Activated naive CD4-positive, alpha-beta T cell treated with anti-CD3 and anti-CD28 coated beads, Interleukin-2, amount 10 ng/mL, durations not matched to agents 7 days and 5 days (primary cell): ENCODE measurements at regions not wholly inside any gene's neighbourhood (a gene's known extent, or its start where the extent isn't known, plus 50 kb on each side); places are given as distances from the start of the nearest gene placed in this dataset.
A peak's percentile ranks its signal among the peaks of the same experiment; 100 is the strongest.
"Not testable (repeated sequence)": the region's sequence is repeated elsewhere in the genome, so short reads cannot be mapped to it uniquely, and the experiment has no call there.

ENCODE experiments used
- CTCF ChIA-PET: fragments of 350-600 bp; sonication (Branson Sonifier 250); formaldehyde crosslinking; loops from one replicate; lab custom pipeline; 2021; ENCODE audit warnings: antibody characterized with exemption; lab: Charles Lee
- DNase-seq: peaks from one replicate; pipeline ENCODE4 v3.0.0-alpha.2; 2020
- H3K27ac Mint-ChIP-seq: one replicate; pipeline ENCODE4 v1.8.0; 2021; ENCODE audit warnings: mild to moderate bottlenecking, moderate library complexity, mixed read lengths
- H3K27me3 Mint-ChIP-seq: one replicate; pipeline ENCODE4 v1.8.0; 2021; ENCODE audit warnings: mild to moderate bottlenecking, mixed read lengths
- H3K36me3 Mint-ChIP-seq: one replicate; pipeline ENCODE4 v1.8.0; 2021; ENCODE audit warnings: mixed read lengths
- H3K4me1 Mint-ChIP-seq: one replicate; pipeline ENCODE4 v1.8.0; 2021; ENCODE audit warnings: mixed read lengths
- H3K4me3 Mint-ChIP-seq: one replicate; pipeline ENCODE4 v1.8.0; 2021; ENCODE audit warnings: mild to moderate bottlenecking, moderate library complexity, mixed read lengths
- H3K9me3 Mint-ChIP-seq: one replicate; pipeline ENCODE4 v1.8.0; 2021; ENCODE audit warnings: mixed read lengths

DNA sequence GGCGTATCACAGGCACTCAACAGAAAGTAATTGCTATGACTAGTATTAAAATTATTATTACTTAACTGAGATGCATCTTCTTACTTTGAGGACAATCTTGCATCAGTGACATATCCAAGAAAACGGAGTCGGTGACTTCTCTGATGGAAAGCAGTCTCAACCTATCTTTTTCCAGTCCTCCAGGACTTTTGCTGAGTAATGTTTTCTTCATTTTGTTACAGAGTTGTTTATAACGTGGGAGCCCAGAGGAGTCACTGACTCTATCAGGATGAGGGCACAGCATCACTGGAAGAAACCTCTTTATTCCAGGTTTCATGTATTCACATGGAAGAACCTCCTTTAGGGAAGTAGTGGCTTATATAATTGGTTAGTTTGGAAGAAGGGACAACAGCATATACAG is 51.5 kb upstream of the MELK start:
- Mint-ChIP-seq H3K4me3 (no peak overlapping the region), H3K9me3 (no peaks in the 10 kb centered on the region), H3K27me3 (peaks cover 4% of the 10 kb centered on the region), H3K27ac (no peak overlapping the region), H3K4me1 (no peaks in the 10 kb centered on the region), H3K36me3 (no peaks in the 10 kb centered on the region)
- DNase-seq: no peak
- CTCF ChIA-PET: no interaction called here

DNA sequence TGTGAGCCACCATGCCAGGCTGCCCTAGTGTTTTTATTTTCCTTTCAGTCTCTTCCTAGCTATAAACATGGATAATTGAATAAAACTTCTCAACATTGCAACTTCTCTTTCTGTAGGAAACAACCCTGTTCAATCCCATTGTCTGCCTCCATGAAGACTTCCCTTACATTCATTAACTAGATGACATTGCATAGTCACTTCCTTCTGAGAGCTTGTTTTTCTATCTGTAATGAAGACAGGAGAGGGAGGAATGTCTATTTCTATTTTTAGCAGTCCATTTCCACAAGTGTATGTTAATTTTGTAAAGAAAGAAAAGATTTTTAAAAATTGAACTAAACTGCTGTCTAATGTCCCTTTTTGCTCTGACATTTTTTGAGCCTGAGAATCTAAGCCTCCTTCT is 55.6 kb upstream of the MELK start:
- Mint-ChIP-seq H3K4me1 (no peaks in the 10 kb centered on the region), H3K27ac (no peak overlapping the region), H3K9me3 (no peaks in the 10 kb centered on the region), H3K27me3 (peaks cover 13% of the 10 kb centered on the region), H3K4me3 (no peak overlapping the region), H3K36me3 (no peaks in the 10 kb centered on the region)
- DNase-seq: no peak
- CTCF ChIA-PET: interaction anchor here (1.0 kb wide), 1 partner anchor 110 kb away, joined by 4 read pairs; no protein-coding TSS in a partner anchor

DNA sequence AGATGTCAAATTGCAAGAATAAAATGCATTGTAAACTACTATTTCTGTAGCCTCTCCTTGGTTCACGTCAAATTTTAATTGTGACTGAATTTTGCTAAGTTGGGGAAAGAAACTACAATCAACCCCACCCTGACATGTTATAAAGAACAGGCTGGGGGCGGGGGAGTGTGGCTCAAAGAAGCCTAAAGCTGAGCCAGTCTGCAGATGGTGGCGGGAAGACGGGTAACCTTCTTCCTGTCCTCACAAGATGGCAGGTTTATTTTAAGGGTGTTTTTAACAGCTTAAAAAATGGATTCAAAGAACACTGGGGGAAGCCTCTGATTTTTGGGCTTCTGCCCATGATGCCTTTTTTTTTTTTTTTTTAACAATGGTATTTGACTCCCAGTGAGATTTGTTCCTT is 68.5 kb upstream of the MELK start:
- H3K27ac Mint-ChIP-seq: peak overlapping the region; percentile 68
- peaks cover 18% of the 10 kb centered on the region for H3K27me3 Mint-ChIP-seq
- peaks cover 30% of the 10 kb centered on the region for H3K4me1 Mint-ChIP-seq
- peaks cover 1% of the 10 kb centered on the region for H3K36me3 Mint-ChIP-seq
- H3K9me3 Mint-ChIP-seq: no peaks in the 10 kb centered on the region
- DNase-seq: peak; percentile 48
- H3K4me3 Mint-ChIP-seq: no peak overlapping the region
- CTCF ChIA-PET: interaction anchor here (1.0 kb wide), 1 partner anchor 29 kb away, joined by 3 read pairs; no protein-coding TSS in a partner anchor

DNA sequence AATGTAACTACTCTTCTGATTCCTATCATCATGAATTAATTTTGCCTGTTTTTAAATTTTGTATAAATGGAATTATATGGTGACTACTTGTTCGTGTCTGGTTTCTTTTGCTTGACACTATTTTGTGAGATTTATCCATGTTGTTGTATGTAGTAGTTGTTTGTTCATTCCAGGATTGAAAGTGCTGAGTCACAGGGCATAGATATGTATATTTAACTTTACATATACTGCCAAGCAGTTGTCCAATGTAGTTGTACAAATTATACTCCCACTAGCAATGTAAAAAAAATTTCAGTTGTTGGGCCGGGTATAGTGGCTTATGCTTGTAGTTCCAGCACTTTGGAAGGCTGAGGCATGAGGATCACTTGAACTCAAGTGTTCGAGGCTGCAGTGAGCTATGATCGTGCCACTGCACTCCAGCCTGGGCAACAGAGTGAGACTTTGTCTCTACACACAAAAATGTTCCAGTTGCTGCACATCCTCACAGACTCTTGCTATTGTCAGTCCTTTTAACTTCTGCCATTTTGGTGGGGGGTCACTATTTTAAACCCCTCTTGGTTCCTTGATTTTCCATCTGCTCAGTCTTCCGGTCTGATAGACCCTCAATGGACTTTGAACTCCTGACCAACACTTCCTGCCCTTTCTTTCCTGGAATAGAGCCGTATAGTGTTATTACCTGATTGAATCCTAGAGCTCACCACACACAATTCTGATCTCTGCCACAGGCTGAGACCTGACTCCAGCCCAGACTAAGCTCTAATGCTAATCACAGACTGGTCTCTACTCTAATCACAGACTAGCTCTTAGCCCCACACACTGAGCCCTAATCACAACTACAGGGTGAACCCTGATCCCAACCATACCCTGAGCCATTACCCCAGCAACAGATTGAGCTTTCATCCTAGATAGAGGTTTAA is 69.3 kb upstream of the MELK start:
- no peak for DNase-seq
- H3K27ac Mint-ChIP-seq: peak overlapping the region; percentile 68
- CTCF ChIA-PET: interaction anchor here (1.0 to 1.1 kb wide), 2 partner anchors 11 to 28 kb away, joined by 3 to 6 read pairs; no protein-coding TSS in a partner anchor
- peaks cover 12% of the 10 kb centered on the region for H3K27me3 Mint-ChIP-seq
- no peaks in the 10 kb centered on the region for H3K9me3 Mint-ChIP-seq
- H3K4me1 Mint-ChIP-seq: peaks cover 30% of the 10 kb centered on the region
- no peak overlapping the region for H3K4me3 Mint-ChIP-seq
- peaks cover 1% of the 10 kb centered on the region for H3K36me3 Mint-ChIP-seq

DNA sequence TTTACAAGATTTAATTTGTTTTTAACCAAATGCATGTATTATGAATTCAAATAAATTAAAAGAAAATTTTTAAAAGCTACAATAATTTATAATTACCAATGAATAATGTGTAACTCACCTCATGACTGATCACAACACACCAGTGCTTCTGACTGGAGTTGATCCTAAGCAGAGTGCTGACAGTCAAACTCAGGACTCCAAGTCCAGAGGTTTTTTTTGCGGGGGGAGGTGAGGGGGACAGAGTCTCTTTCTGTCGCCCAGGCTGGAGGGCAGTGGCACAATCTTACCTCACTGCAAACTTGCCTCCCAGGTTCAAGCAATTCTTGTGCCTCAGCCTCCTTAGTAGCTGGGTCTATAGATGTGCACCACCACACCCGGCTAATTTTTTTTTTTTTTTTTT is 71.0 kb upstream of the MELK start:
- Mint-ChIP-seq H3K27ac (no peak overlapping the region), H3K36me3 (peaks cover 1% of the 10 kb centered on the region), H3K9me3 (no peaks in the 10 kb centered on the region), H3K4me3 (no peak overlapping the region), H3K27me3 (no peaks in the 10 kb centered on the region), H3K4me1 (peaks cover 30% of the 10 kb centered on the region)
- CTCF ChIA-PET: no interaction called here
- DNase-seq: no peak

DNA sequence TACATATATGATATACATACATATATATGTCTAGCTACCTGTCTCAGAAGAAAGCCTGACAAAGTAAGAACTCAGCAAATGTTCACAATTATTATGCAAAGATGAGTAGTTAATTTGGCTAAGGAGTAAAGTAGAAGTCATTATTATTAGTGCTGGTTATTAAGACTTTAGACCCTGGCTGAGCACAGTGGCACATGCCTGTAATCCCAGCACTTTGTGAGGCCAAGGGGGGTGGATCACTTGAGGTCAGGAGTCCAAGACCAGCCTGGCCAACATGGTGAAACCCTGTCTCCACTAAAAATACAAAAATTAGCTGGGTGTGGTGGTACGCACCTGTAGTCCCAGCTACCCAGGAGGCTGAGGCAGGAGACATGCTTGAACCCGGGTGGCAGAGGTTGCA is 71.8 kb upstream of the MELK start:
- DNase-seq, H3K4me3 Mint-ChIP-seq, H3K9me3 Mint-ChIP-seq, CTCF ChIA-PET, H3K27me3 Mint-ChIP-seq, H3K36me3 Mint-ChIP-seq: not testable (repeated sequence)
- Mint-ChIP-seq H3K27ac (peak overlapping the region; percentile 19), H3K4me1 (peaks cover 30% of the 10 kb centered on the region)

DNA sequence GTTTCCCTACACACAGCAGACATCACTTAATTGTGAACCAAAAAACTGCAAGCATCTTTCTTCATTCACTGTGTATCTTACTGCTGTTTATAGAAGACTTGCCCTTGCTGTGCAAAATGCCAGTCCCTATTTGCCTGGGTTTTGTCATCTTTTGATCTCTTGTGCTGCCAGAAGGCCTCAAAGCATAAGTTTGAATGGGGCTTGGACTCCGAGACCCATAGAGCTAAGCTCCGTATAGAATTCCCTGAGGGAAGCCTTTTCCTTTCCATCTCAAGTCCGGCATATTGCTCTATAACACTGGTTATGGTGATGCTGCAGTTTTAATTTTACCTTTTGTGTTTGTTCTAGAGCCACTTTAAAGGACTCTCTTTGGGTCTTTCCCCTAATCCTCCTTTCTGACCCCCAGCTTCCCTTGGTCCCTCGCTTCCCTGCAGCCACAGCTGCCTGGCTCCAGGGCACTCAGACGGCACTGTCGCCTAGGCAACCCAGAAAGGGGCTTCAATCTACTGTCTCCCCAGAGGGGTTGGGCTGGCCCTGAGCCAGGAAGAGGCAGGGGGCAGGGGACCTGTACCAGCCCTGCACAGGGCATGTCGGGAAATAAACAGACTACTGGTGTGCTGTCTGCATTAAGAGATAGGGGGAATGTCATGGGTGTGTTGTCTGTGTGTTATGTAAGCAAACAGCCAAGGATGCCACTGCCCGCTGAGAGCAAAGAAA is 73.4 kb upstream of the MELK start:
- Mint-ChIP-seq H3K36me3 (peaks cover 1% of the 10 kb centered on the region), H3K9me3 (no peaks in the 10 kb centered on the region), H3K4me3 (no peak overlapping the region), H3K27me3 (no peaks in the 10 kb centered on the region), H3K27ac (no peak overlapping the region), H3K4me1 (peaks cover 37% of the 10 kb centered on the region)
- CTCF ChIA-PET: no interaction called here
- no peak for DNase-seq

DNA sequence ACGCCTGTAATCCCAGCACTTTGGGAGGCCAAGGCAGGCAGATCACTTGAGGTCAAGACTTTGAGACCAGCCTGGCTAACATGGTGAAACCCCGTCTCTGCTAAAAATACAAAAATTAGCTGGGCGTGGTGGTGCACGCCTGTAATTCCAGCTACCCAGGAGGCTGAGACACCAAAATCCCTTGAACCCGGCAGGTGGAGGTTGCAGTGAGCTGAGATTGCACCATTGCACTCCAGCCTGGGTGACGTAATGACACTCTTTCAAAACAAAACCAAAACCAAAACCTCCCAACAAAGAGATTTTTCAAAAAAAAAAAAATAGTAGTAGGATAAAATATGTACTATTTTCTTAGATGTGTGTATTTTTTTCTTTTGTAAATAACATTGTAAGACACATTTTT is 79.1 kb upstream of the MELK start:
- peak overlapping the region; percentile 60 for H3K4me3 Mint-ChIP-seq
- CTCF ChIA-PET, H3K36me3 Mint-ChIP-seq, H3K9me3 Mint-ChIP-seq, H3K27me3 Mint-ChIP-seq: not testable (repeated sequence)
- H3K4me1 Mint-ChIP-seq: peaks cover 56% of the 10 kb centered on the region
- H3K27ac Mint-ChIP-seq: peak overlapping the region; percentile 91
- peak; percentile 63 for DNase-seq

DNA sequence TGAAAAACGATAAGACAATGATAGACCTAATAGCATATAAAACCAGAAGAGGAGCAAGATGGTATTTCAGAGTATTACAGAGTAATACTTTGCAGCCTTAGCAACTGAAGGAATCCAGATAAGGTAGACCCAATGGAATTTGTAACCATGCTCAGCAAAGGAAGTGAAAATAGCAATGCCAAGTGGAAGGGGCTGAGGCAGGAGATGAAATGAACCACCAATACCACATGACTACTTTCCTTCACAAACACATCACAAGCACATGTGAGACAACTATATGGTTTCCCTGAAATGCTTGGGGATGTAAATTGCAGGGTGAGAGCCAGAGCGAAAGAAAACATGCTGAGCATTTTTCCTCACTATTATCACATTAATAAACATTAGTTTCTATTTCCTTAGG is 79.8 kb upstream of the MELK start:
- CTCF ChIA-PET: interaction anchor here (0.8 kb wide), 1 partner anchor 10 kb away, joined by 6 read pairs; no protein-coding TSS in a partner anchor
- Mint-ChIP-seq H3K27ac (peak overlapping the region; percentile 91), H3K4me1 (peaks cover 63% of the 10 kb centered on the region)

DNA sequence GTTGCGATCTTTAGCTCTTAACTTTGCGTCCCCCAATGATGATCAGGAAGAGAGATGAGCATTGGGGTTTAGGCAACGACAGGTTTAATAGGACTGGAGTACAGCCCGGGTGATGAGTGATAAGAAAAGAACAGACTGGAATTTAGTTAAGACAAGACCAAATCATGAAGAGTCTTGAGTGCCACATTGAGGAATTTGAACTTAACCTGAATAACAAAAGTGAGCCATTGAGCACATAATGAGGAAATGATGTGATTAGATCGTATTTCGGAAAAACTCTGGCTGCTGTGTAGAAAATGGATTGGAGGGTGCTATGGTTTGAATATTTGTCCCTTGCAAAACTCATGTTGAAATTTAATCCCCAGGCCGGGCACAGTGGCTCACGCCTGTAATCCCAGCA is 83.2 kb upstream of the MELK start:
- H3K4me1 Mint-ChIP-seq: peaks cover 67% of the 10 kb centered on the region
- no peaks in the 10 kb centered on the region for H3K36me3 Mint-ChIP-seq
- no peaks in the 10 kb centered on the region for H3K9me3 Mint-ChIP-seq
- H3K4me3 Mint-ChIP-seq: peak overlapping the region; percentile 2
- peak overlapping the region; percentile 28 for H3K27ac Mint-ChIP-seq
- no peak for DNase-seq
- CTCF ChIA-PET: interaction anchor here (1.6 kb wide), 1 partner anchor 39 kb away, joined by 5 read pairs; no protein-coding TSS in a partner anchor
- H3K27me3 Mint-ChIP-seq: no peaks in the 10 kb centered on the region

More for the DNA sequence above, 79.8 kb upstream of the MELK start:
- H3K9me3 Mint-ChIP-seq: no peaks in the 10 kb centered on the region
- H3K4me3 Mint-ChIP-seq: peak overlapping the region; percentile 55
- peak; percentile 49 for DNase-seq
- no peaks in the 10 kb centered on the region for H3K27me3 Mint-ChIP-seq
- H3K36me3 Mint-ChIP-seq: no peaks in the 10 kb centered on the region

DNA sequence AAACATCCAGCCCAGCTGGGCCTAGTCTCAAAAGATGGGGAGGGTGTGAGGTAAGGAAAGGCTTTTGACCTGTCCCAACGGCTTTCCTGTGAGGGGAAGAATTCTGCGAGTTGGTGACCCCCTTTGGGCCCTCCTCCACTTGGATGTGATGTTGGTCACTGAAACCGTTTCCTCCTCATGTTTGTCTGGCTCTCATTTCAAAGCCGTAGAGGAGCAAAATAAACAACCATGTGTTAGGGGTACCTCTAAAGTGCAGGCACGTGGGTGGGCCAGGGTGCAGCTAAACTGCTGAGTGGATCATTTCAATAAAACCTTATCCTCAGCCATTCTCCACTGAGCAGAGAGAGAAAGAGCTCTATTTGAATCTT is 84.3 kb upstream of the MELK start:
- H3K4me3 Mint-ChIP-seq: peak overlapping the region; percentile 91
- DNase-seq: no peak
- no peaks in the 10 kb centered on the region for H3K9me3 Mint-ChIP-seq
- H3K27me3 Mint-ChIP-seq: no peaks in the 10 kb centered on the region
- peaks cover 61% of the 10 kb centered on the region for H3K4me1 Mint-ChIP-seq
- CTCF ChIA-PET: interaction anchor here (1.3 to 1.6 kb wide), 2 partner anchors 38 to 80 kb away, joined by 5 read pairs; no protein-coding TSS in a partner anchor
- peak overlapping the region; percentile 98 for H3K27ac Mint-ChIP-seq
- no peaks in the 10 kb centered on the region for H3K36me3 Mint-ChIP-seq

DNA sequence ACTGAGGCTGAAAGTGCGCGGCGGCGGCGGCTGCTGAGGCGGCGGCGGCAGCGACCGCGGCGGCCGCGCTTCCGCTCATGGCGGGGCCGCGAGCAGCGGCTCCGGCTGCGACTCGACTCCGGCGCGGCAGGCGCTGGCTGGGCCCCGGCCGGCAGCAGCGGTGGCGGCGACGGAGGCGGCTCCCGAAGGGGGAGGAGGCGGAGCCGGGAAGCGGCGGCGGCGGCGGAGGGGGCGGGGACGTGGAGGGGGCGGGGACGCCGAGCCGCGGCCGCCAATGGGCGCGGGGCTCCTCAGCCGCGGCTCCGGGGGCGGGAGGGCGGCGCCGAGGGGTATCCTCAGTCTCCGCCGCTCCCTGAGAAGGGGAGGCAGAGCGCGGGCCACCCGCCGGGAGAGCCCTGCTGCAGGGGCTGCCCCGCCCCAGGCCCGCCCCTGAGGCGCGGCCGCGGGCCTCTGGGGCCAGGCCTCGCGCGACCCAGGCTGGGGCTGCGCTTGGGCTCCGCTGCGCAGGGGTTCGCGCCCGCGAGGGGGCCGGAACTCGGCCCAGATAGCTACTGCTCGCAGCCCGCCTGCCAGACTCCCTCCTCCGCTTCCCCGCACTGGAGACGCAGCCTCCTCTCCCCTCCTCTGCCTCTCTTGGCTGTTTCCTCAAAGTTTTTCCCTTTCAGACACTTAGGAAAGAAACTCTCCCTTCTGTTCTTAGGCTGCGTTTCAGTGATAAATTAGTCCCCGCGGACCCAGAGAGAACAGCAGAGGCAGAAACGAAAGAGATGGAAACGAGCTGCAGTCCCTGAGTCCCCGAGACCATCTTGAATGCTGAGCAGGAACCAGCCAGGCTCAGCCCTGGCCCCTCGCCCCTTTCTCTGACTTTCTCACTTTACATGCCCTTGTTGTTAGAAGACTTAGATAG is 85.0 kb upstream of the MELK start:
- Mint-ChIP-seq H3K4me1 (peaks cover 55% of the 10 kb centered on the region), H3K4me3 (peak overlapping the region; percentile 91), H3K9me3 (no peaks in the 10 kb centered on the region), H3K36me3 (no peaks in the 10 kb centered on the region), H3K27ac (peak overlapping the region; percentile 98), H3K27me3 (no peaks in the 10 kb centered on the region)
- DNase-seq: peak; percentile 91
- CTCF ChIA-PET: interaction anchor here (0.5 to 2.5 kb wide), 4 partner anchors 38 to 80 kb away, joined by 3 to 18 read pairs (median 5); no protein-coding TSS in a partner anchor

DNA sequence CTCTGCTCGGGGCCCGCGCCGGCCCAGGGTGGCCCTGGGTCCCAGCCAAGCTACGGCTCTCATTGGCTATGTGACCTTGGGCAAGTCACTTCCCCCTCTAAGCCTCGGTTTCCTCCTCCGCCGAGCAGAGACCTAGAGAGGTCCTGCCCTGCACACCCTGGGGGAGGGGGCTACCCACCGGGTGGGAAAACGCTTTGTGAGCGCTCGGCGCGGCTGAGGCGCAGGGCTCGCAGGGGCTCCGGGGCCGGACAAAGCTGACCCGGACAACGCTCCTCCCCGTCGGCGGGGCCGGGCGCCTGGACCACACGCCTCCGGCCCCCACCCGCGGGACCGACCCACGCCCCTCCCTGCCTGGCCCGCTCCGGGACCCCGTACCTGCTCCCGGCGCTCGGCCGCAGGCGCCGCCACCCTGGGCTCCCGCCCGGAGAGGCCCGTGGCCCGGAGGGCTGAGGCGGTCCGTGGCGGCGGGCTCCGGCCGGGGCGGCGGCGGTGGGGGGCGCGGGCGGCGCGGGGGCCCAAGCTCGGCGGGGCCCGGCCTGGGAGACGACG is 85.7 kb upstream of the MELK start:
- peak; percentile 71 for DNase-seq
- Mint-ChIP-seq H3K27me3 (no peaks in the 10 kb centered on the region), H3K27ac (peak overlapping the region; percentile 81), H3K9me3 (no peaks in the 10 kb centered on the region), H3K4me1 (peaks cover 49% of the 10 kb centered on the region), H3K4me3 (peak overlapping the region; percentile 74), H3K36me3 (no peaks in the 10 kb centered on the region)
- CTCF ChIA-PET: interaction anchor here (0.9 to 2.5 kb wide), 4 partner anchors 29 to 79 kb away, joined by 4 to 18 read pairs (median 6); no protein-coding TSS in a partner anchor
